Lower leg skin (tissue), 4 donors: ENCODE measurements at regions not wholly inside any gene's neighbourhood (a gene's known extent, or its start where the extent isn't known, plus 50 kb on each side); places are given as distances from the start of the nearest gene placed in this dataset.

Source experiments
- DNase-seq, 2 donors: peaks; one replicate each; pipeline ENCODE4 v3.0.0-alpha.2; 2019; ENCODE audit warnings: low spot score in 2 of 2
- H3K4me3 ChIP-seq: fragments of 200-600 bp; sonication (generic); 2 replicates; pipeline ENCODE4 v1.5.1; 2017; ENCODE audit warnings: mild to moderate bottlenecking, low read depth; ENCODE audit not compliant: poor library complexity, severe bottlenecking
- CTCF ChIP-seq, 3 donors: fragments of 450-650 bp; IDR thresholded peaks; one replicate each; pipeline ENCODE4 v1.5.1; 2016; ENCODE audit warnings: antibody characterized with exemption in 3 of 3, mild to moderate bottlenecking in 3 of 3, moderate library complexity in 2 of 3
- POLR2A ChIP-seq, 2 donors: fragments of 450-650 bp; IDR thresholded peaks; one replicate each; pipeline ENCODE4 v1.6.1; 2016 to 2017; ENCODE audit warnings: antibody characterized with exemption in 2 of 2, mild to moderate bottlenecking in 1 of 2, moderate library complexity in 1 of 2
- WGBS, 2 donors: methylation state at CpG; one replicate each; pipeline ENCODE4 v1.1.5; 2018; 5-methylcytosine and 5-hydroxymethylcytosine counted together
- intact Hi-C: fragments of 100-400 bp; cut with DNase I; formaldehyde crosslinking; loops from one replicate; pipeline ENCODE4 v1.15.0; 2023; ENCODE audit warnings: low total_unique reads

- WGBS, 2 donors: 54 to 64% methylated on average over 2 of the region's 2 CpGs
- TF ChIP-seq POLR2A (IDR thresholded peaks at IDR 0.05): no peak
- TF ChIP-seq CTCF (IDR thresholded peaks at IDR 0.05): no peak
- H3K4me3 ChIP-seq: no peak overlapping the region
- no peak for DNase-seq
- intact Hi-C loops: no loop called here
Measured at GRCh38 chr11:28599656-28600055, 491.5 kb downstream of the METTL15 start.

GRCh38 chr11:28598531-28598930 lies 490.3 kb downstream of the METTL15 start:
- intact Hi-C loops: no loop called here
- WGBS, 2 donors: 85 to 88% methylated on average over 3 of the region's 3 CpGs
- H3K4me3 ChIP-seq: no peak overlapping the region
- TF ChIP-seq CTCF (IDR thresholded peaks at IDR 0.05) (no peak), POLR2A (IDR thresholded peaks at IDR 0.05) (no peak)
- DNase-seq: no peak

- no peak overlapping the region for H3K4me3 ChIP-seq
- TF ChIP-seq CTCF (IDR thresholded peaks at IDR 0.05) (no peak), POLR2A (IDR thresholded peaks at IDR 0.05) (no peak)
- intact Hi-C loops: no loop called here
- no peak for DNase-seq
- WGBS, 2 donors: 93 to 99% methylated on average over 2 of the region's 2 CpGs
Measured at GRCh38 chr11:28596816-28597215, 488.6 kb downstream of the METTL15 start.

GRCh38 chr11:28592141-28592540 lies 484.0 kb downstream of the METTL15 start:
- intact Hi-C loops: no loop called here
- H3K4me3 ChIP-seq: no peak overlapping the region
- TF ChIP-seq POLR2A (IDR thresholded peaks at IDR 0.05): no peak
- TF ChIP-seq CTCF (IDR thresholded peaks at IDR 0.05): no peak
- no peak for DNase-seq

- TF ChIP-seq CTCF (IDR thresholded peaks at IDR 0.05): no peak
- TF ChIP-seq POLR2A (IDR thresholded peaks at IDR 0.05): no peak
- intact Hi-C loops: no loop called here
Measured at GRCh38 chr11:28584992-28585391, 476.8 kb downstream of the METTL15 start.

GRCh38 chr11:28582506-28582905 lies 474.3 kb downstream of the METTL15 start:
- H3K4me3 ChIP-seq: no peak overlapping the region
- no peak for DNase-seq
- WGBS, 2 donors: 60 to 71% methylated on average over 2 of the region's 2 CpGs
- intact Hi-C loops: no loop called here
- TF ChIP-seq POLR2A (IDR thresholded peaks at IDR 0.05): no peak

More at GRCh38 chr11:28584992-28585391, 476.8 kb downstream of the METTL15 start:
- DNase-seq: no peak
- H3K4me3 ChIP-seq: no peak overlapping the region
